WERI-Rb-1 (cell line): ENCODE measurements at regions not wholly inside any gene's neighbourhood (a gene's known extent, or its start where the extent isn't known, plus 50 kb on each side); places are given as distances from the start of the nearest gene placed in this dataset.

Experiments
- DNase-seq: peaks from one replicate; pipeline ENCODE4 v3.0.0-alpha.2; 2020
- H3K27ac ChIP-seq: fragments of 250-450 bp; sonication (Bioruptor Pico); 2 replicates; pipeline ENCODE4 v1.5.1; 2020; ENCODE audit warnings: mild to moderate bottlenecking, moderate library complexity
- H3K27me3 ChIP-seq: fragments of 250-450 bp; sonication (Bioruptor Pico); 2 replicates; pipeline ENCODE4 v1.5.1; 2021; ENCODE audit warnings: mild to moderate bottlenecking, low read depth, moderate library complexity; ENCODE audit not compliant: insufficient read depth, severe bottlenecking
- H3K36me3 ChIP-seq: fragments of 250-450 bp; sonication (Bioruptor Pico); 2 replicates; pipeline ENCODE4 v1.5.1; 2020; ENCODE audit warnings: mild to moderate bottlenecking, moderate library complexity
- H3K4me3 ChIP-seq: 2 replicates; pipeline ENCODE4 v1.5.1; 2011; ENCODE audit warnings: low read depth, mild to moderate bottlenecking, control low read depth, low read length
- H3K9me3 ChIP-seq: fragments of 250-450 bp; sonication (Bioruptor Pico); 2 replicates; pipeline ENCODE4 v1.5.1; 2021; ENCODE audit warnings: mild to moderate bottlenecking, moderate library complexity; ENCODE audit not compliant: severe bottlenecking
- CTCF ChIP-seq: IDR thresholded peaks from 2 replicates; pipeline ENCODE4 v1.5.1; 2011; ENCODE audit warnings: low read depth, mild to moderate bottlenecking, control low read depth, inconsistent platforms, low read length

- H3K9me3 ChIP-seq = no peaks in the 10 kb centered on the region
- no peak overlapping the region for H3K4me3 ChIP-seq
- no peak for TF ChIP-seq CTCF
- DNase-seq = no peak
- H3K36me3 ChIP-seq = no peaks in the 10 kb centered on the region
- no peaks in the 10 kb centered on the region for H3K27me3 ChIP-seq
- no peak overlapping the region for H3K27ac ChIP-seq
These were observed 491.5 kb upstream of the MDFIC2 start for GRCh38 chr3:70803891-70804290.

GRCh38 chr3:70803319-70803718 is 490.9 kb upstream of the MDFIC2 start:
- no peak for TF ChIP-seq CTCF
- no peaks in the 10 kb centered on the region for H3K27me3 ChIP-seq
- no peak for DNase-seq
- no peaks in the 10 kb centered on the region for H3K36me3 ChIP-seq
- no peak overlapping the region for H3K4me3 ChIP-seq
- no peaks in the 10 kb centered on the region for H3K9me3 ChIP-seq
- H3K27ac ChIP-seq = no peak overlapping the region

- Histone ChIP-seq H3K36me3 (no peaks in the 10 kb centered on the region), H3K27me3 (no peaks in the 10 kb centered on the region), H3K9me3 (no peaks in the 10 kb centered on the region), H3K4me3 (no peak overlapping the region), H3K27ac (no peak overlapping the region)
- no peak for TF ChIP-seq CTCF
- DNase-seq = no peak
These were observed 488.5 kb upstream of the MDFIC2 start for GRCh38 chr3:70800951-70801350.

GRCh38 chr3:70789878-70790277 is 477.4 kb upstream of the MDFIC2 start:
- no peak for DNase-seq
- H3K27ac ChIP-seq = no peak overlapping the region
- no peak for TF ChIP-seq CTCF
- H3K9me3 ChIP-seq = no peaks in the 10 kb centered on the region
- no peaks in the 10 kb centered on the region for H3K27me3 ChIP-seq
- no peaks in the 10 kb centered on the region for H3K36me3 ChIP-seq
- H3K4me3 ChIP-seq = no peak overlapping the region

GRCh38 chr3:70780790-70781189 is 468.4 kb upstream of the MDFIC2 start:
- no peaks in the 10 kb centered on the region for H3K36me3 ChIP-seq
- H3K27ac ChIP-seq = no peak overlapping the region
- no peaks in the 10 kb centered on the region for H3K9me3 ChIP-seq
- no peaks in the 10 kb centered on the region for H3K27me3 ChIP-seq
- no peak for DNase-seq
- no peak for TF ChIP-seq CTCF
- no peak overlapping the region for H3K4me3 ChIP-seq

GRCh38 chr3:70779296-70779695 is 466.9 kb upstream of the MDFIC2 start:
- H3K27me3 ChIP-seq = peaks cover 4% of the 10 kb centered on the region
- TF ChIP-seq CTCF = no peak
- no peak for DNase-seq
- H3K4me3 ChIP-seq = no peak overlapping the region
- H3K27ac ChIP-seq = no peak overlapping the region
- no peaks in the 10 kb centered on the region for H3K36me3 ChIP-seq
- H3K9me3 ChIP-seq = no peaks in the 10 kb centered on the region
